HepG2 (cell line): ENCODE measurements at regions not wholly inside any gene's neighbourhood (a gene's known extent, or its start where the extent isn't known, plus 50 kb on each side); places are given as distances from the start of the nearest gene placed in this dataset.

Experiments
- ATAC-seq: fragments of 200-7000 bp; cut with Tn5 transposase; 3 replicates; pipeline ENCODE4 v1.9.1; 2020; ENCODE audit warnings: mild to moderate bottlenecking, moderate library complexity
- BruUV-seq: library from RNA; stranded (reverse); fragments of 400-500 nt; replicated peaks from 2 replicates; lab custom pipeline; 2021; lab: Mats Ljungman, UMichigan
- CTCF ChIA-PET: fragments of 300-600 bp; formaldehyde crosslinking; extraction: SDS; loops from one replicate; lab custom pipeline; 2021; ENCODE audit warnings: low total read pairs, inconsistent platforms, low intra/inter-chr PET ratio; lab: Yijun Ruan, JAX
- POLR2A ChIA-PET: fragments of 350-600 bp; sonication (Branson Sonifier 250); formaldehyde crosslinking; loops from one replicate; lab custom pipeline; 2020; ENCODE audit warnings: antibody characterized with exemption, inconsistent platforms; lab: Yijun Ruan, JAX
- DNase-seq: peaks from one replicate; pipeline ENCODE4 v3.0.0-alpha.2; 2015; ENCODE audit warnings: low spot score
- FAIRE-seq: peaks from 3 replicates; lab custom pipeline; 2011; peaks lifted over from hg19 to GRCh38; lab: Jason Lieb, UNC
- H2AFZ ChIP-seq: one replicate; pipeline ENCODE4 v1.6.1; 2011; ENCODE audit warnings: low read length, inconsistent platforms
- H3K27ac ChIP-seq: fragments of 300-600 bp; 3 replicates; pipeline ENCODE4 v1.8.0; 2011; ENCODE audit warnings: mixed run types, mild to moderate bottlenecking, mixed read lengths, low read length, inconsistent platforms; ENCODE audit not compliant: insufficient read depth; ENCODE audit errors: extremely low read length
- H3K27me3 ChIP-seq, 2 experiments: fragments of 200-600 bp in 1 of 2; 2 replicates in 1 of 2; 3 replicates in 1 of 2; pipeline versions ENCODE4 v1.6.0 to v1.8.0; 2011; ENCODE audit warnings: low read length in 2 of 2, mild to moderate bottlenecking in 2 of 2, moderate library complexity in 2 of 2, inconsistent platforms in 1 of 2; ENCODE audit not compliant: insufficient read depth in 2 of 2, control insufficient read depth in 1 of 2
- H3K36me3 ChIP-seq, 2 experiments: fragments of 200-600 bp in 1 of 2; replicated peaks in 1 of 2; 2 replicates in 1 of 2; 3 replicates in 1 of 2; pipeline versions ENCODE4 v1.5.1 to v1.8.0; 2011; ENCODE audit warnings: low read length in 2 of 2, inconsistent platforms in 1 of 2; ENCODE audit not compliant: insufficient read depth in 2 of 2, control insufficient read depth in 1 of 2
- H3K4me1 ChIP-seq: 2 replicates; pipeline ENCODE4 v1.5.1; 2012; ENCODE audit warnings: low read length, inconsistent platforms; ENCODE audit not compliant: insufficient read depth
- H3K4me2 ChIP-seq: 2 replicates; pipeline ENCODE4 v1.6.0; 2011; ENCODE audit warnings: low read depth, low read length, inconsistent platforms
- H3K4me3 ChIP-seq, 3 experiments: fragments of 200-600 bp in 1 of 3; sonication (generic), shearing (Covaris generic) in 1 of 3; replicated peaks in 1 of 3; 2 replicates each; pipeline ENCODE4 v1.5.1; 2011 to 2016; ENCODE audit warnings: low read length in 3 of 3, inconsistent platforms in 2 of 3, low read depth in 2 of 3, mild to moderate bottlenecking in 2 of 3, control low read depth in 1 of 3, mixed read lengths in 1 of 3; ENCODE audit not compliant: insufficient read depth in 1 of 3
- H3K79me2 ChIP-seq: one replicate; pipeline ENCODE4 v1.6.1; 2011; ENCODE audit warnings: low read length, inconsistent platforms; ENCODE audit not compliant: insufficient read depth
- H3K9ac ChIP-seq: 2 replicates; pipeline ENCODE4 v1.6.0; 2011; ENCODE audit warnings: mild to moderate bottlenecking, low read depth, low read length, inconsistent platforms; ENCODE audit not compliant: insufficient read depth
- H3K9me3 ChIP-seq: 2 replicates; pipeline ENCODE4 v1.5.1; 2012; ENCODE audit warnings: mild to moderate bottlenecking, low read length
- H4K20me1 ChIP-seq: 2 replicates; pipeline ENCODE4 v1.6.0; 2011; ENCODE audit warnings: inconsistent platforms, mild to moderate bottlenecking, low read length, moderate library complexity; ENCODE audit not compliant: insufficient read depth
- DPF2 ChIP-seq: sonication (generic); formaldehyde crosslinking; IDR thresholded peaks from 2 replicates; pipeline ENCODE4 v1.4.0; 2020; ENCODE audit warnings: mild to moderate bottlenecking, low read depth, missing genetic modification reagents, borderline replicate concordance
- MAFF ChIP-seq: IDR thresholded peaks from 2 replicates; pipeline ENCODE4 v1.6.1; 2011; ENCODE audit warnings: low read depth, low read length, improper control_type of control experiment
- MAFK ChIP-seq, 2 experiments: IDR thresholded peaks in 1 of 2; conservative IDR thresholded peaks in 1 of 2; 2 replicates each; pipeline ENCODE4 v1.6.1; 2011; ENCODE audit warnings: improper control_type of control experiment in 2 of 2, low read length in 2 of 2
- NFIB ChIP-seq: sonication (generic); formaldehyde crosslinking; IDR thresholded peaks from 2 replicates; pipeline ENCODE4 v1.9.0; 2021; ENCODE audit warnings: missing genetic modification reagents, mild to moderate bottlenecking, borderline replicate concordance
- ZBTB38 ChIP-seq: sonication (generic); formaldehyde crosslinking; IDR thresholded peaks from 2 replicates; pipeline ENCODE4 v1.5.1; 2020; ENCODE audit warnings: mild to moderate bottlenecking, missing genetic modification reagents
- ZNF256 ChIP-seq: sonication (generic); formaldehyde crosslinking; conservative IDR thresholded peaks from 2 replicates; pipeline ENCODE4 v1.4.0; 2020; ENCODE audit warnings: missing genetic modification reagents
- ZNF280B ChIP-seq: sonication (generic); formaldehyde crosslinking; IDR thresholded peaks from 2 replicates; pipeline ENCODE4 v1.5.0; 2020; ENCODE audit warnings: missing genetic modification reagents, mild to moderate bottlenecking, borderline replicate concordance
- ZNF460 ChIP-seq: sonication (generic); formaldehyde crosslinking; IDR thresholded peaks from 2 replicates; pipeline ENCODE4 v1.5.1; 2020; ENCODE audit warnings: missing genetic modification reagents, mild to moderate bottlenecking, borderline replicate concordance
- ZNF616 ChIP-seq: sonication (generic); formaldehyde crosslinking; IDR thresholded peaks from 2 replicates; pipeline ENCODE4 v1.5.0; 2020; ENCODE audit warnings: low read depth, mild to moderate bottlenecking, missing genetic modification reagents
- ZNF691 ChIP-seq: sonication (generic); formaldehyde crosslinking; IDR thresholded peaks from 2 replicates; pipeline ENCODE4 v1.4.0; 2020; ENCODE audit warnings: missing genetic modification reagents, low read depth, mild to moderate bottlenecking, borderline replicate concordance
- ZNF724P ChIP-seq: sonication (generic); formaldehyde crosslinking; IDR thresholded peaks from 2 replicates; pipeline ENCODE4 v1.8.0; 2022; ENCODE audit warnings: missing genetic modification reagents, borderline replicate concordance
- WGBS: methylation state at CpG from one replicate; pipeline ENCODE4 v1.1.6; 2017; ENCODE audit warnings: low lambda C conversion rate; 5-methylcytosine and 5-hydroxymethylcytosine counted together
- in situ Hi-C: cut with HindIII; loops from 2 replicates; pipeline ENCODE4 v1.10.0; 2017; ENCODE audit warnings: low pct_unique_long_range_greater_than_20kb; ENCODE audit not compliant: extremely low pct_ligation_motif_present
- intact Hi-C: fragments of 100-400 bp; cut with micrococcal nuclease; formaldehyde crosslinking; loops from one replicate; pipeline ENCODE4 v1.10.0; 2022; ENCODE audit not compliant: unreplicated experiment

GRCh38 chr4:124915073-124915472 is 202.5 kb upstream of the ANKRD50 start:
- Histone ChIP-seq H3K4me1 (no peaks in the 10 kb centered on the region), H3K36me3 (no peaks in the 10 kb centered on the region), H3K9ac (no peak overlapping the region), H2AFZ (no peak overlapping the region), H3K4me3 (no peak overlapping the region), H3K9me3 (peaks cover 22% of the 10 kb centered on the region), H3K27me3 (no peaks in the 10 kb centered on the region), H3K79me2 (no peaks in the 10 kb centered on the region), H4K20me1 (no peaks in the 10 kb centered on the region), H3K4me2 (no peak overlapping the region), H3K27ac (no peak overlapping the region)
- ChIA-PET POLR2A (no interaction called here), CTCF (no interaction called here)
- ATAC-seq (no peak), FAIRE-seq (no peak), DNase-seq (no peak)
- BruUV-seq = no TSS peak
- 0% methylated on average over 1 of the region's 1 CpG for WGBS
- no peak for TF ChIP-seq ZBTB38 (CRISPR knock-in tag)
- TF ChIP-seq MAFK (conservative IDR thresholded peaks at IDR 0.05 in 1 of 2, IDR thresholded peaks at IDR 0.05 in 1 of 2; ENCODE audit: low read length in 2 of 2) = peak; percentile 69 to 84; a peak in 3 of 4 replicates
- peak; percentile 63; the same call in 1 of the 2 replicates for TF ChIP-seq MAFF
- TF ChIP-seq ZNF724P (CRISPR knock-in tag) = no peak
- no peak for TF ChIP-seq ZNF460 (CRISPR knock-in tag)
- TF ChIP-seq ZNF280B (CRISPR knock-in tag) = no peak
- TF ChIP-seq ZNF616 (CRISPR knock-in tag) = no peak
- TF ChIP-seq ZNF691 (CRISPR knock-in tag) = no peak
- no peak for TF ChIP-seq ZNF256 (CRISPR knock-in tag)
- TF ChIP-seq DPF2 = no peak
- no peak for TF ChIP-seq NFIB
- intact Hi-C loops (no loop called here), in situ Hi-C loops (no loop called here)
